PC-9 (cell line): ENCODE measurements at regions not wholly inside any gene's neighbourhood (a gene's known extent, or its start where the extent isn't known, plus 50 kb on each side); places are given as distances from the start of the nearest gene placed in this dataset.

Experiments used
- BruUV-seq: library from RNA; stranded (reverse); fragments of 400-500 nt; replicated peaks from 2 replicates; lab custom pipeline; 2021; lab: Mats Ljungman, UMichigan
- CTCF ChIA-PET: fragments of 300-600 bp; sonication (Branson Sonifier 250); formaldehyde crosslinking; loops from one replicate; lab custom pipeline; 2022; ENCODE audit warnings: antibody characterized with exemption; lab: Charles Lee
- POLR2A ChIA-PET: fragments of 300-600 bp; sonication (Branson Sonifier 250); formaldehyde crosslinking; loops from one replicate; lab custom pipeline; 2022; ENCODE audit warnings: antibody characterized with exemption; ENCODE audit not compliant: unreplicated experiment; lab: Charles Lee
- DNase-seq, 2 experiments: peaks; one replicate each; pipeline versions ENCODE4 v3.0.0 to v3.0.0-alpha.2; 2015 to 2022; ENCODE audit warnings: mixed read lengths in 1 of 2
- H2AFZ ChIP-seq: fragments of 200-600 bp; sonication (generic); 2 replicates; pipeline ENCODE4 v1.8.1; 2017; ENCODE audit warnings: antibody characterized with exemption
- H3F3A ChIP-seq: fragments of 200-600 bp; sonication (generic); 2 replicates; pipeline ENCODE4 v1.8.1; 2017; ENCODE audit warnings: antibody characterized with exemption, mild to moderate bottlenecking, low read depth; ENCODE audit not compliant: insufficient read depth
- H3K27ac ChIP-seq: fragments of 200-600 bp; sonication (generic); 2 replicates; pipeline ENCODE4 v1.6.1; 2016; ENCODE audit warnings: mixed run types
- H3K27me3 ChIP-seq: fragments of 200-600 bp; sonication (generic); 2 replicates; pipeline ENCODE4 v1.6.1; 2016; ENCODE audit warnings: low read depth, mixed run types; ENCODE audit not compliant: insufficient read depth
- H3K36me3 ChIP-seq: fragments of 200-600 bp; sonication (generic); 2 replicates; pipeline ENCODE4 v1.6.1; 2016; ENCODE audit warnings: low read depth, mixed run types
- H3K4me1 ChIP-seq: fragments of 200-600 bp; sonication (generic); replicated peaks from 2 replicates; pipeline ENCODE4 v1.6.1; 2016; ENCODE audit warnings: mixed run types; ENCODE audit not compliant: insufficient read depth
- H3K4me2 ChIP-seq: fragments of 200-600 bp; sonication (generic); 2 replicates; pipeline ENCODE4 v1.6.1; 2017; ENCODE audit warnings: mixed run types
- H3K4me3 ChIP-seq: fragments of 200-600 bp; sonication (generic); 2 replicates; pipeline ENCODE4 v1.6.1; 2016; ENCODE audit warnings: mixed run types
- H3K79me2 ChIP-seq: fragments of 200-600 bp; sonication (generic); 2 replicates; pipeline ENCODE4 v1.6.1; 2017; ENCODE audit warnings: low read depth, mixed run types
- H3K9me2 ChIP-seq: fragments of 200-600 bp; sonication (generic); 2 replicates; pipeline ENCODE4 v1.8.1; 2017; ENCODE audit warnings: mild to moderate bottlenecking; ENCODE audit not compliant: insufficient read depth
- H3K9me3 ChIP-seq: fragments of 200-600 bp; sonication (generic); 2 replicates; pipeline ENCODE4 v1.8.1; 2016; ENCODE audit warnings: low read depth; ENCODE audit not compliant: insufficient read depth
- H4K20me1 ChIP-seq: fragments of 200-600 bp; sonication (generic); 2 replicates; pipeline ENCODE4 v1.8.1; 2017; ENCODE audit not compliant: insufficient read depth
- CTCF ChIP-seq: fragments of 200-600 bp; sonication (generic); conservative IDR thresholded peaks from 2 replicates; pipeline ENCODE4 v1.6.1; 2017; ENCODE audit warnings: mixed run types, antibody characterized with exemption, mild to moderate bottlenecking, moderate library complexity
- EZH2 ChIP-seq: fragments of 200-600 bp; sonication (generic); IDR thresholded peaks from 2 replicates; pipeline ENCODE4 v1.8.0; 2017; ENCODE audit warnings: antibody characterized with exemption, low read depth
- intact Hi-C: fragments of 100-400 bp; cut with micrococcal nuclease; formaldehyde crosslinking; loops from one replicate; pipeline ENCODE4 v1.10.0; 2022; ENCODE audit not compliant: unreplicated experiment

DNA sequence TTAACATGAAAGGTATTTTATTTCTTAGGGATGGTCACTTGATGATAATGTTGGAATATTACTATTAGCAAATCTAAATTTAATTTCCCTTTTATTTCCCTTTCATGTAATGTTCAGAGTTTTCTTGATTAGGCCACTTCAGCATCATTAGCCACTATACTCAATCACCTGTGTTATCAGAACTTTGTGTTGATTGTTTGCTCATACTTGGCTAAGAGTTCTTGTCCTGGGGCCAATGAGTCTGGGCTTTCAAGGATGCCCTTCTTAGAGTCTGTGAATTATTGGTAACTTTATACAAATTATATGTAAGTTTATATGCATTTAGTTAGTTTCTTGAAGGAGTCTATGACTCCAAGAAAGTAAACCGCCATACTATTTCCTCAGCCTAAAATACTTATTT lies 408.0 kb upstream of the DDX18 start:
- no TSS peak for BruUV-seq
- DNase-seq = no peak
- Histone ChIP-seq H2AFZ (no peak overlapping the region), H3K4me3 (no peak overlapping the region), H3K79me2 (no peaks in the 10 kb centered on the region), H3K27ac (no peak overlapping the region), H3K27me3 (no peaks in the 10 kb centered on the region), H3F3A (no peaks in the 10 kb centered on the region), H3K36me3 (no peaks in the 10 kb centered on the region), H3K4me1 (no peaks in the 10 kb centered on the region), H3K4me2 (no peak overlapping the region), H4K20me1 (no peaks in the 10 kb centered on the region), H3K9me3 (no peaks in the 10 kb centered on the region), H3K9me2 (no peaks in the 10 kb centered on the region)
- TF ChIP-seq CTCF (no peak), EZH2 (no peak)
- CTCF ChIA-PET = no interaction called here
- intact Hi-C loops = no loop called here
- POLR2A ChIA-PET = no interaction called here

DNA sequence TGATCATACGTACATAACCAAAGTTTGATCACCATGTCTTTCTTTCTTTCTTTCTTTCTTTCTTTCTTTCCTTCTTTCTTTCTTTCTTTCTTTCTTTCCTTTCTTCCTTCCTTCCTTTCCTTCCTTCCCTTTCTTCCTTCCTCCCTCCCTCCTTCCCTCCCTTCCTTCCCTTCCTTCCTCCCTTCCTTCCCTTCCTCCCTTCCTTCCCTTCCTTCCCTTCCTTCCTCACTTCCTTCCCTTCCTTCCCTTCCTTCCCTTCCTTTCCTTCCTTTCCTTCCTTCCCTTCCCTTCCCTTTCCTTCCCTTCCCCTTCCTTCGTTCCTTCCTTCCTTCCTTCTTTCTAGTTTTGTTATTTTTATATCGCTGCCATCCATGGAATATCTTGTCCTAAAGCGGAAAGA lies 406.7 kb upstream of the DDX18 start:
- ChIA-PET CTCF (no interaction called here), POLR2A (no interaction called here)
- Histone ChIP-seq H3K4me1 (no peaks in the 10 kb centered on the region), H3K79me2 (no peaks in the 10 kb centered on the region), H3K36me3 (no peaks in the 10 kb centered on the region), H3K27ac (no peak overlapping the region), H3K4me3 (no peak overlapping the region), H3K4me2 (no peak overlapping the region), H3K9me2 (no peaks in the 10 kb centered on the region), H3K27me3 (no peaks in the 10 kb centered on the region), H2AFZ (no peak overlapping the region), H4K20me1 (no peaks in the 10 kb centered on the region), H3F3A (no peaks in the 10 kb centered on the region), H3K9me3 (no peaks in the 10 kb centered on the region)
- TF ChIP-seq CTCF = no peak
- no peak for TF ChIP-seq EZH2
- no peak for DNase-seq
- BruUV-seq = no TSS peak
- intact Hi-C loops = no loop called here

DNA sequence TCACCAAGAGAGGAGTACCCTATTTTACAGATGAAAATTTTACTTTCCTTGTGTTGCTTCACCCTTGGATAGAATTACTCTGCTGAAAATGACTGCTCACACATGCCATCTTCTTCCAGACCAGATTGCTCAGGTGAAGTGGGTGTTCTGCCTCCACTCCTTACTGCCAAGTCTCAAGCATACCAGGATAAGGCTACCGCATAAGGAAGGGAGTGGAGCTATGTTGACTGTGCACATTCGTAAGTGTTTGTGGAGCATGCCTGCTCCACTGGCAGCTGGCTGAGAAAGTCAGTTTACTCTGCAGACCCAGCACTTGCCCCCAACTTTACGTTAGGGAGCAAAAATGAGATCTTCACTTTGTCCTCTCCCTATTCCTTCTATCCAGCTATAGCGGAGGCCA lies 405.0 kb upstream of the DDX18 start:
- Histone ChIP-seq H3F3A (no peaks in the 10 kb centered on the region), H3K9me2 (peaks cover 2% of the 10 kb centered on the region; the same call in 1 of the 2 replicates), H3K36me3 (no peaks in the 10 kb centered on the region), H3K4me1 (no peaks in the 10 kb centered on the region), H3K4me2 (no peak overlapping the region), H3K9me3 (no peaks in the 10 kb centered on the region), H4K20me1 (no peaks in the 10 kb centered on the region), H3K4me3 (no peak overlapping the region), H3K79me2 (no peaks in the 10 kb centered on the region), H3K27me3 (no peaks in the 10 kb centered on the region), H2AFZ (no peak overlapping the region), H3K27ac (no peak overlapping the region)
- CTCF ChIA-PET = no interaction called here
- BruUV-seq = no TSS peak
- DNase-seq = no peak
- TF ChIP-seq CTCF = no peak
- no peak for TF ChIP-seq EZH2
- intact Hi-C loops = no loop called here
- POLR2A ChIA-PET = interaction anchor here (0.7 kb wide), 1 partner anchor 799 kb away, joined by 3 read pairs; no protein-coding TSS in a partner anchor
